IMR-90 (cell line): ENCODE measurements at regions not wholly inside any gene's neighbourhood (a gene's known extent, or its start where the extent isn't known, plus 50 kb on each side); places are given as distances from the start of the nearest gene placed in this dataset.

Experiments
- BHLHE40 ChIP-seq: fragments of 150-350 bp; IDR thresholded peaks from 2 replicates; pipeline ENCODE4 v1.6.1; 2016; ENCODE audit warnings: mild to moderate bottlenecking, low read depth, low read length
- CEBPB ChIP-seq: IDR thresholded peaks from 2 replicates; pipeline ENCODE4 v1.6.1; 2012; ENCODE audit warnings: low read depth, low read length, improper control_type of control experiment
- CTCF ChIP-seq: conservative IDR thresholded peaks from 2 replicates; pipeline ENCODE4 v1.5.1; 2012; ENCODE audit warnings: mild to moderate bottlenecking, low read depth, low read length, improper control_type of control experiment
- RCOR1 ChIP-seq: IDR thresholded peaks from 2 replicates; pipeline ENCODE4 v1.6.1; 2012; ENCODE audit warnings: mild to moderate bottlenecking, low read length, improper control_type of control experiment; ENCODE audit not compliant: insufficient replicate concordance

- TF ChIP-seq CTCF, result no peak
- TF ChIP-seq CEBPB, result no peak
- no peak for TF ChIP-seq RCOR1
- TF ChIP-seq BHLHE40, result no peak
Measured at GRCh38 chr12:14207905-14208551, 157.5 kb upstream of the ATF7IP start.
